ENCODE measurements at regions not wholly inside any gene's neighbourhood (a gene's known extent, or its start where the extent isn't known, plus 50 kb on each side); places are given as distances from the start of the nearest gene placed in this dataset.
"Not testable (repeated sequence)": the region's sequence is repeated elsewhere in the genome, so short reads cannot be mapped to it uniquely, and the experiment has no call there.

DNA sequence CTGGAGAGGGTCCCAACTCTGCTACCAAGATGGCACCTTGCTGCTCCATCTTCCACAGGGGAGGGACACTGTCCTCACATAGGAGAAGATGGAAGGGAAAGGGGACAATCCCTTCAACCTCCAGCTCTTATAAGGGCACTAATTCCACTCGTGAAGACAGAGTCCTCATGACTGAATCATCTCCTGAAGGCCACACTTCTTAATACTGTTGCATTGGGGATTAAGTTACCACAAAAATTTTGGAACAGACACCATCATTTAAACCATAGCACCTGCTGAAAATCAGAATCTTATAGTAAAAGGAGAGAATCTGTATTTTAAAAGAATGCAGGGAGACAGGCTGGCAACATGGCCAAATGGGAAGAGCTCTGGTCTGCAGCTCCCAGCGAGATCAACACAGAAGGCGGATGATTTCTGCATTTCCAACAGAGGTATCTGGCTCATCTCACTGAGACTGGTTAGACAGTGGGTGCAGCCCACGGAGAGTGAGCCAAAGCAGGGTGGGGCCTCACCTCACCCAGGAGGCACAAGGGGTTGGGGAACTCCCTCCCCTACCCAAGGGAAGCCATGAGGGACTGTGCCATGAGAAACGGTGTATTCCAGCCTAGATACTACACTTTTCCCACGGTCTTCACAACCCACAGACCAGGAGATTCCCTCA, 69.4 kb upstream of the LIPC start:
- 89% methylated on average over 6 of the region's 6 CpGs for WGBS
- Histone ChIP-seq H3K27ac (ENCODE audit: low read depth in 1 of 2, low read length in 2 of 2) (no peak overlapping the region), H3K9ac (ENCODE audit: low read depth in 1 of 2, low read length in 2 of 2) (no peak overlapping the region), H3K4me3 (ENCODE audit: low read depth in 1 of 3, low read length in 3 of 3) (no peak overlapping the region), H3K9me3 (ENCODE audit: control insufficient read depth in 4 of 4, low read length in 3 of 4) (no peaks in the 10 kb centered on the region), H3K36me3 (ENCODE audit: control insufficient read depth in 4 of 4, insufficient read depth in 3 of 4, low read depth in 1 of 4, low read length in 3 of 4) (no peaks in the 10 kb centered on the region), H3K4me1 (ENCODE audit: control insufficient read depth in 4 of 4, insufficient read depth in 4 of 4, low read length in 3 of 4) (peaks cover 0 to 2% (median 0%) of the 10 kb centered on the region in 4 donors), H3K27me3 (ENCODE audit: control insufficient read depth in 4 of 4, insufficient read depth in 4 of 4, low read length in 3 of 4) (no peaks in the 10 kb centered on the region)
- TF ChIP-seq FOXA1 (IDR thresholded peaks at IDR 0.05) = no peak
- TF ChIP-seq SP1 (IDR thresholded peaks at IDR 0.05) = no peak
- TF ChIP-seq YY1 (IDR thresholded peaks at IDR 0.05) = no peak
- no peak for TF ChIP-seq ZBTB33 (IDR thresholded peaks at IDR 0.05)
- TF ChIP-seq REST (IDR thresholded peaks at IDR 0.05) = no peak
- TF ChIP-seq, protein P1, sequence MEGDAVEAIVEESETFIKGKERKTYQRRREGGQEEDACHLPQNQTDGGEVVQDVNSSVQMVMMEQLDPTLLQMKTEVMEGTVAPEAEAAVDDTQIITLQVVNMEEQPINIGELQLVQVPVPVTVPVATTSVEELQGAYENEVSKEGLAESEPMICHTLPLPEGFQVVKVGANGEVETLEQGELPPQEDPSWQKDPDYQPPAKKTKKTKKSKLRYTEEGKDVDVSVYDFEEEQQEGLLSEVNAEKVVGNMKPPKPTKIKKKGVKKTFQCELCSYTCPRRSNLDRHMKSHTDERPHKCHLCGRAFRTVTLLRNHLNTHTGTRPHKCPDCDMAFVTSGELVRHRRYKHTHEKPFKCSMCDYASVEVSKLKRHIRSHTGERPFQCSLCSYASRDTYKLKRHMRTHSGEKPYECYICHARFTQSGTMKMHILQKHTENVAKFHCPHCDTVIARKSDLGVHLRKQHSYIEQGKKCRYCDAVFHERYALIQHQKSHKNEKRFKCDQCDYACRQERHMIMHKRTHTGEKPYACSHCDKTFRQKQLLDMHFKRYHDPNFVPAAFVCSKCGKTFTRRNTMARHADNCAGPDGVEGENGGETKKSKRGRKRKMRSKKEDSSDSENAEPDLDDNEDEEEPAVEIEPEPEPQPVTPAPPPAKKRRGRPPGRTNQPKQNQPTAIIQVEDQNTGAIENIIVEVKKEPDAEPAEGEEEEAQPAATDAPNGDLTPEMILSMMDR (IDR thresholded peaks at IDR 0.05; ENCODE audit: low read depth, low read length, missing input control) = no peak
- DNase-seq (ENCODE audit: low spot score) = no peak

- 73% methylated on average over 8 of the region's 8 CpGs for WGBS
- not testable (repeated sequence) for DNase-seq (ENCODE audit: low spot score); H3K4me1 ChIP-seq (ENCODE audit: control insufficient read depth in 4 of 4, insufficient read depth in 4 of 4, low read length in 3 of 4); H3K9me3 ChIP-seq (ENCODE audit: control insufficient read depth in 4 of 4, low read length in 3 of 4); H3K4me3 ChIP-seq (ENCODE audit: low read depth in 1 of 3, low read length in 3 of 3); H3K36me3 ChIP-seq (ENCODE audit: control insufficient read depth in 4 of 4, insufficient read depth in 3 of 4, low read depth in 1 of 4, low read length in 3 of 4); H3K27ac ChIP-seq (ENCODE audit: low read depth in 1 of 2, low read length in 2 of 2); H3K9ac ChIP-seq (ENCODE audit: low read depth in 1 of 2, low read length in 2 of 2); H3K27me3 ChIP-seq (ENCODE audit: control insufficient read depth in 4 of 4, insufficient read depth in 4 of 4, low read length in 3 of 4)
These were observed 68.7 kb upstream of the LIPC start for GRCh38 chr15:58363118-58363517.

DNA sequence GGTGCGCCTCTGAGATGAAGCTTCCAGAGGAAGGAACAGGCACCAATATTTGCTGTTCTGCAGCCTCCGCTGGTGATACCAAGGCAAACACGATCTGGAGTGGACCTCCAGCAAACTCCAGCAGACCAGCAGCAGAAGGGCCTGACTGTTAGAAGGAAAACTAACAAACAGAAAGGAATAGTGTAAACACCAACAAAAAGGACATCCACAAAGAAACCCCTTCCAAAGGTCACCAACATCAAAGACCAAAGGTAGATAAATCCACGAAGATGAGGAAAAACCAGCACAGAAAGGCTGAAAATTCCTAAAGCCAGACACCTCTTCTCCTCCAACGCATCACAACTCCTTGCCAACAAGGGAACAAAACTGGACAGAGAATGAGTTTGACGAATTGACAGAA, 68.1 kb upstream of the LIPC start:
- H3K27ac ChIP-seq (ENCODE audit: low read depth in 1 of 2, low read length in 2 of 2); H3K27me3 ChIP-seq (ENCODE audit: control insufficient read depth in 4 of 4, insufficient read depth in 4 of 4, low read length in 3 of 4); H3K4me3 ChIP-seq (ENCODE audit: low read depth in 1 of 3, low read length in 3 of 3); H3K4me1 ChIP-seq (ENCODE audit: control insufficient read depth in 4 of 4, insufficient read depth in 4 of 4, low read length in 3 of 4); H3K36me3 ChIP-seq (ENCODE audit: control insufficient read depth in 4 of 4, insufficient read depth in 3 of 4, low read depth in 1 of 4, low read length in 3 of 4); DNase-seq (ENCODE audit: low spot score); H3K9me3 ChIP-seq (ENCODE audit: control insufficient read depth in 4 of 4, low read length in 3 of 4); H3K9ac ChIP-seq (ENCODE audit: low read depth in 1 of 2, low read length in 2 of 2): not testable (repeated sequence)
- 69% methylated on average over 6 of the region's 6 CpGs for WGBS
- peak in 1 of 2 donors; percentile 16 for TF ChIP-seq RAD21 (IDR thresholded peaks at IDR 0.05)
- TF ChIP-seq HNF4A (conservative IDR thresholded peaks at IDR 0.05) = peak; percentile 24 to 46

- DNase-seq (ENCODE audit: low spot score); H3K36me3 ChIP-seq (ENCODE audit: control insufficient read depth in 4 of 4, insufficient read depth in 3 of 4, low read depth in 1 of 4, low read length in 3 of 4); H3K27me3 ChIP-seq (ENCODE audit: control insufficient read depth in 4 of 4, insufficient read depth in 4 of 4, low read length in 3 of 4); H3K27ac ChIP-seq (ENCODE audit: low read depth in 1 of 2, low read length in 2 of 2); H3K9me3 ChIP-seq (ENCODE audit: control insufficient read depth in 4 of 4, low read length in 3 of 4); H3K9ac ChIP-seq (ENCODE audit: low read depth in 1 of 2, low read length in 2 of 2); H3K4me3 ChIP-seq (ENCODE audit: low read depth in 1 of 3, low read length in 3 of 3): not testable (repeated sequence)
- WGBS = 85% methylated on average over 1 of the region's 1 CpG
- peaks cover 0 to 11% (median 6%) of the 10 kb centered on the region in 4 donors for H3K4me1 ChIP-seq (ENCODE audit: control insufficient read depth in 4 of 4, insufficient read depth in 4 of 4, low read length in 3 of 4)
These were observed 66.7 kb upstream of the LIPC start for GRCh38 chr15:58365098-58365497.

Data from liver (tissue), 8 donors.